ENCODE measurements at regions not wholly inside any gene's neighbourhood (a gene's known extent, or its start where the extent isn't known, plus 50 kb on each side); places are given as distances from the start of the nearest gene placed in this dataset.

- TF ChIP-seq POLR2A (IDR thresholded peaks at IDR 0.05; ENCODE audit: low read depth) (no peak), POLR2AphosphoS5 (IDR thresholded peaks at IDR 0.05) (no peak), CTCF (IDR thresholded peaks at IDR 0.05) (no peak)
These were observed 148.2 kb upstream of the NCK2 start for GRCh38 chr2:105596411-105596921.

Data from esophagus muscularis mucosa (tissue), 3 donors.